GM18858 (cell line): ENCODE measurements at regions not wholly inside any gene's neighbourhood (a gene's known extent, or its start where the extent isn't known, plus 50 kb on each side); places are given as distances from the start of the nearest gene placed in this dataset.

Experiments
- ATAC-seq: cut with Tn5 transposase; IDR thresholded peaks from one replicate; pipeline ENCODE4 v1.9.1; 2021; ENCODE audit not compliant: unreplicated experiment

DNA sequence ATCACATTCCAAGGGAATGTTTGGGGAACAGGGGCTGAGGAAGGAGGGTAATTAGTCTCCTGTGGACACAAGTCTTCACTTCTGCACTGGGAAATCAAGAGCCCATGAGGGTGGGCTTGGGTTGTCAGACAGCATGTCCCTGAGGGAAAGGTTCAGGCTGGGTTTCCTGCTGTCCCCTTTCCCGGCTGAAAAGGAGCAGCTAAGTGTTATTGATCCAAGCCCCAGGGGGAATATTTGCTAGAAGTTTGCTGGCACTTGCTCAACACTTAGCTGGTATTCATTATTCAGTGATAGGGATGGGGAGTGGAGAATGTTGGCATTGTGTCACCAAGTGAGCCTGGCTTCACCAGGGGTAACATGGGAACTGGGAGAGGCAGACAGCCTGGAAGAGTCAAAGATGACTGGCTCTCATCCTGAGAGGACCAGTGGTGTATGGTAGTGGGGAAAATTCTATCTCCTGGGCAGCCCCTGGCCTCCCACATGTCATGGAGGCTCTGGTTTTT is 344.4 kb upstream of the PODXL start:
- ATAC-seq: no peak

DNA sequence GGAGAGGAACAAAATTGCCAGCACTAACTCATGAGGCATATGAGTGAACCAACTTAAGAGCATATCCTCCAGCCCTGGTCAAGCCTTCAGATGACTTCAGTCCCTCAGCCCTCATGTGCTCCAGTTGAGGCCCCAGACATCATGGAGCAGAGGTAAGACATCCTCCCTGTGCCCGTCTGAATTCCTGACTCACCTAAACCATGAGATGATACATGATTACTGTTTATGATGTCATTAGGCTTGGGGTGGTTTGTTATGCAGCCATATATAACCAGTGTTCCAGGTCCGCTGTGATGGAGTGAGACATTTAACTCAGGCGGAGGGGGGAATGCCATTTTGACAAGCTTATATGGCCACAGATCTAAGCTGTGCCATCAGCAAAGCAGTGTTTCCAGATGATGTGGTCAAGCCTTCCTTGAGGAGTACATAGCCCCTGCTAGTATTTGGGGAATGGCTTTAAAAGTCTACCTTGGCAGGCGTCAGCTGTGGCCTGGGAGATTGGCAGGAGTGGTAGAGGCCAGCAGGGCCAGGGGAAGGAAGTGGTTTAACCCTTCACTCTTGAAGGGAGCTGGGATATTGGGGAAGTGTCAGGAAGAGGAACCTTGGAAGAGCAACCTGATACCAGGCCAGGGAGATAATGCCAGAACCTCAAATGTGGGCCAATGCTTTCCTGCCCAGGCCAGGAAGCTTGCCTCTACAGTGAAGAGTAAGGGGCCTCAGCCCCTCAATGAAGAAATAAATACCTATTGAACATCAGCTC is 343.0 kb upstream of the PODXL start:
- no peak for ATAC-seq

DNA sequence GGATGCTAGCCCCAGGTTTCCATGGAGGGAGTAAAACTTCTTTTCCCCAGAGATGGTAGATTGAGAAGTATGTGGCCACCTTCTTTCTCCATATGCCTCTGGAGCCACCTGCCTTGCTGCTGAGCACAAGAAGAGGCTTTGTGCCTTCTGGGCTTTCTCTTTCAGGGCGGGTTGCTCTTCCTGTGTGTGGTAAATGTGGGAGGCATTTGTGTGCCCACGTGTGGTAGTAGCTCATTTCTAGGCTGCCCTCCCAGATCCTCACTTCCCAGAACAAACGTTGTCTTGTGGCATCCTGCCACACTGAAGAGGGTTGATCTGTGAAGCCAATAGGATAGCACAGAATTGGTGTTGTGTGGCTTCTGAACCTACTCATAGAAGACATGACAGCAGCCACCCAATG is 342.0 kb upstream of the PODXL start:
- ATAC-seq: no peak

DNA sequence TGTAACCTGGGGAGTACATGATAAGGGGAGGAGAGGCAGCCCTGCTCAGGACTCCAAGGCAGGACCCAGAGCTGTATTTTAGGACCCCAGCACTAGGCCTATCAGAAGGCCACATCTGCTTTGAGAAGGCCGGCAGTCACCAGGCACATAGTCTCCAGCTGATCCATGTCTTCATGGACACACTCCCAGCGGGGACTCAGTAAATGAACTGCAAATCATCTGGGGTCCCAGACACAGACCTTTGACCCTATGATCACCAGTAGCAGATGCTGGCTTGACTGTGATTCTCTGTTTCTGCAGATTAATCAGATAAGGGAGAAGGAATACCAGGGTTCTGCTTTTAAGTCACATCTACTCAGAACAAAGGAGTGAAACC is 341.4 kb upstream of the PODXL start:
- no peak for ATAC-seq

DNA sequence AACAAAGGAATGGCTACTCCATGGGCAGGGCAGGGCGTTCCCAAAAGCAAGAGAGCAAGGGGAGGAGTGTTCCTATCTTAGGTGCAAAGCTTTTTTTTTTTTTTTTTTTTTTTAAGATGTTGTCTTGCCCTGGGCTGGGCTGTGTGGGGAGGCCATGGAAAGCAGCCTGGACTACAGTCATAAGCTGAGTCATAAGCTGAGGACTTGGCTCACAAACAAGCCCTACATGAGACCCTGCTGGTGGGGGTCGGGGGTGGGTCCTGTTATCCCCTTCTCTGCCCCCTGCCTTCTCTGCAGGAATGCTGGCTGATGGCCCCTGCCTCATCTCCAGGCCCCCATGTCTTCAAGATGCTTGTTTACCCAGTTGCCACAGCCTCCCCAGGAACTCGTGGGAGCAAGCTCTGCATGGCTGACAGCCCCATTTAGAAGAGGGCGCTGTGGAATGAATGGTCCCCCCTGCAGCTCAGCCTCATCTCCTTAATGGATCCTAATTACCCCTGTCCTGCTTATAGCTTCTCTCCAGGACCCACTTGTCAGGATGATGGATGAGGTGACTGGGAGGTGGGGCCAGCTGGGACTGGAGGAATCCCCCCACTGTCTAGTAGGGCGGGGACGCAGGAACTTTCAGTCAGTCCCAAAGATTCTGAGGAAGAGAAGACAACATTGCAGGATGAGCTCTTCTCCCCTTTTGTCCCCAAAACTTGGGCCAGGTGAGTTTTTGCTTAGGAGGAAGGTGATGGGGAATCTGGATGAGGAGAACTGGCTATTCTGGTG is 340.8 kb upstream of the PODXL start:
- ATAC-seq: no peak

DNA sequence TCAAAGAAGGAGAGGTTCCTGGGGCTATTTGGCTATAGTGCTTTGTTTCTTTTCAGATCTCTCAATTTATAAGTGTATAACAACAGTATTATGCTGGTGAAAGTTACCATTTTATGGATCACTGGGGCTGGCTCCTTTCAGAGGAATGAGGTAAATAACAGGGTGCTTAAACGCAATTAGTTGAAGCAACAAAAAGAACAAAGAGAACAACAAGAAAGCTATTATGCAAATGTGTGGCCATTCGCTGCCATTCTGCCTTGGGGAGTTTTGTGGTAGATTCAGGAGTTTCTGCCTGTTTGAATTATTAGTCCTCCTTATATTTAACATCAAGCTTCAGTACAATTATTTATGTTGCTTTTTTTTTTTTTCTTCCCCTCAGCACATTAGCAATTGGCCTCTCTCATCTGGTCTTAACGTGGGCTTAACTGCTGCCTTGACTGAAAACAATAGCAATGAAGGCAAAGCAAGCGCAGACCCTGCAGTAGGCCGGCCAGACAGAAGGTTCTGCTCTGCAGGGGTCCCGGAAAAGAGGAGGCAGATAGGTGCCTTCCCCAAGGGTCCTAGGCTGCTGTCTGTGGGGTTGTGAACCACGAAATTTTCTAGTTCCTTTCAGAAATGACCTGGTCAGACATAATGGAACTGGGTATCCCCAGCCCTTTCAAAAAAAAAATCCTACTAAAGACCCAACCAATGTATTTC is 339.9 kb upstream of the PODXL start:
- no peak for ATAC-seq

DNA sequence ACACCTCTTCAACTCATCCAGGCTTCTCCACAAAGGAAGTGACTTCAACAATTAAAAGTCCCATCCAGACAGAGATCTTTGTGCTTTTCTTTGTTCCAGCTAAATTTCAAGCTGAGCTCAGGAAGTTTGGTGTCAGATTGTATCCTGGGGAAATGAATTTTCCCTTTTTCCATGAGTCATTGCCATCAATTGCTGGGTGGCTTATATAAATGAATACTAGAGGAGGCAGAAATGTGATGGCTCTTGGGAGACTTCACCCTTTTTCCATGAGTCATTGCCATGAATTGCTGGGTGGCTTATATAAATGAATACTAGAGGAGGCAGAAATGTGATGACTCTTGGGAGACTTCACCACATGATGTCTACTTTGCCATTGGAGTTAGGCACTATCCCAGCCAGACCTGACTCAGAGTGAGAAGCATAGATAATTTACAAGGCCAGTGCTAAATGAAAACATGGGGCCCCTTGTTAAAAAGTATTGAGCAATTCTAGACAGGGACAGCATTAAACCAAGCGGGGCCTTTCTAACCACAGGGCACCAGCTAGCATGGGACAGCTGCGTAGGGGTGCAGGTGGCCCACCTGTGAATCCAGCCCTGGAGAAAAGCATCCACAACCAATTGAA is 339.2 kb upstream of the PODXL start:
- no peak for ATAC-seq

DNA sequence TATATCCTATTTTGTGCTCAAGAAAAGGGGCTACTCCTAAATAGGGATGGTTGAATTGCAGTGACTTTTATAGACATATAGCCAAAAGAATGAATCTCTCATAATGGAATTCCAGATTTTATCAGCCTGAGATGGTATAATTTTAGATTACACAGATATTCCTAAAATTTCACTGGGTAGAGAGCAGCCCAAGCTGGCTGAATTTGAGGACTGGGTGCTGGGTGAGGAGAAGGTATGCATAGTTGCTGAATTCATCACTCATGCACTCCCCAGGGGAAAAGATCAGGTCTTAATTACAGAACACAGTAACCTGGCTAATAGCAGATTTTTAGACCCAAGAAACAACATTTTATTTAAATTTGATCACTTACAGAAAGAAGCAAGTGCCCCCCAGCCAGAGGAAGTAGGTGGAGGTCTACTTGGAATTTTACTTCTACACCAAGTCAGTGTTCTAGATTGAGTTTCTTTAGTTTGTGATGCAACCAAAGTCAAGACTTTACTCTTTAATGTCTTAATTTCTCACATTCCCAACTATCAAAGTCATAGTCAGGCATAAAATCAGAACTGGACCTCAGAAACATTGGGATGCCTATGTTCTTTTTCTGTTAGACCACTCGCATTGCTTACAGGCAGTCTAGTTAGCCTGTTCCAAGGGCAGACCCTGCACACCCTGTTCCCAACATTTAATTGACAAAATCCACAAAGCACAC is 337.4 kb upstream of the PODXL start:
- no peak for ATAC-seq

DNA sequence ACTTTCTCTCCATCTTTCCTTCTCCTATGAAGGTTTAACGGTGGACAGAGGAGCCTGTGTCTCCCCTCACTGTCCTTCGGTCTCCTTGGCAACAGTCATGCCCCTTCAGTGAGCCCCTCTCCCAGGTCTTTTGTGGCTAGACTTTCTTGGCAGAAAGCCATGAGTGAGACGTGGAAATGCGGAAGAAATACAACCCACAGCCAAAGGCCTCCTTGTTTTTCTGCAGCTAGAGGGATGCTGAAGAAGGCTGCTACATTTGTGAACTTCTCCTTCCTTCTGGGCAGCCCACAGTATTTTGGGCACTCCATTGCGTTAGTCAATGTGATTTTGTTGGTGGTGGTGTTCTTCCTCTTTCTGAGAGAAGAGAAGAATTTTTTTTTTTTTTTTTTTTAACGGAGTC is 333.7 kb upstream of the PODXL start:
- ATAC-seq: no peak

DNA sequence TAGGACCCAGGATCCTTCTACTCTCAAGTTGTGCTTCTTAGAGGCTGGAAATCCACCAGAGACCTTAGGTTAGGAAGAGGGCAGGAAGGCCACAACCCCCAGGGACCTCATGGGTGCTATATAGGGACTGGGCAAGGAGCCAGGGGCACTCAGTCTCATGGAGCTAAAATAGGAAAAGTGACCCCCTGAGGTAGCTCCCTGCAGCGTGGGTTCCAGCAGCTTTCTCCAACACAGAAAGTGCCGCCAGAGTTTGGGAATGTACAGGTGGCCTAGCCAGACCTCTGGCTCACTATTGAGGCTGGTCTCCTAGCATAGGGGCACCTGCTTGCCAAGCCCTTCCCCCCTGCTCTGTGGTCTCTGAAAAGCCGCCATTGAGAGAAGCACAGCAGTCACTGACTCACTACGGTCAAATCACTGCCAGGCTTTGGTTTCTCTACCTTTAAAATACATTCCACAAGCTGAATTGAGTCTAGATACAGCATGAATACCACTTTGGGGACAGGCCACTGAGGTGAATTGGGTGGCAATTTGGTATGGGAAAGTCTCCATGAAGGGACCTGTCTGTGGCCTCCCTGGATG is 333.2 kb upstream of the PODXL start:
- ATAC-seq: no peak

DNA sequence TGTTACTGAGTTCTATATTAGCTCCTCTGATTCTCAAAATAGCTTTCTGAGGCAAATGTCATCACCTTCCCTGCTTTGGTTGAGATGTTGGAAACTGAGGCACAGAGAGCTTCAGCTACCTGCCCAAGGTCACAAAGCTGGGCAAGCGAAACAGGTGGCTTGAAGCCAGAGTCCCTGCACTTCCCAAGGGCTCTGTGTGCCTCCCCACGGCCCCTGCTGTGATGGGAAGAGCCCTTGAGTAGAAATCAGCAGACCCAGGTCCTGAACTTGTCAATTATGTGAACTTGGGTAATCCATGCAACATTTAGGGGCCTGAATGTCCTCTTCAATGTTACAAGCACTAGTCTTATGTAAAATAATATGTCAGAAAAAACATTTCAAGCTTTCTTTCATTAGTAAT is 327.3 kb upstream of the PODXL start:
- ATAC-seq: no peak

DNA sequence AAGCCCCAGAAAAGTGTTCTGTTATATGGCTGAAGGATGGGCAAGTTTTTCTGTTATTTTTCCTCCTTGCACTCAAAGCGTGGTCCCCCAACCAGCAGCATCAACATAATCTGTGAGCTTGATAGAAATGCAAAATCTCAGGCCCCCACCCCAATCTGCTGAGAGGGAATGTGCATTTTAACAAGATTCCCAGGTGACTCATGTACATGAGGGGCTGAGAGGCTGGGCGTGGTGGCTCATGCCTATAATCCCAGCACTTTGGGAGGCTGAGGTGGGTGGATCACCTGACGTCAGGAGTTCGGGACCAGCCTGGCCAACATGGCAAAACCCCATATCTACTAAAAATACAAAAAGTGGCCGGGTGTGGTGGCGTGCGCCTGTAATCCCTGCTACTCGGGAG is 326.8 kb upstream of the PODXL start:
- ATAC-seq: no peak

DNA sequence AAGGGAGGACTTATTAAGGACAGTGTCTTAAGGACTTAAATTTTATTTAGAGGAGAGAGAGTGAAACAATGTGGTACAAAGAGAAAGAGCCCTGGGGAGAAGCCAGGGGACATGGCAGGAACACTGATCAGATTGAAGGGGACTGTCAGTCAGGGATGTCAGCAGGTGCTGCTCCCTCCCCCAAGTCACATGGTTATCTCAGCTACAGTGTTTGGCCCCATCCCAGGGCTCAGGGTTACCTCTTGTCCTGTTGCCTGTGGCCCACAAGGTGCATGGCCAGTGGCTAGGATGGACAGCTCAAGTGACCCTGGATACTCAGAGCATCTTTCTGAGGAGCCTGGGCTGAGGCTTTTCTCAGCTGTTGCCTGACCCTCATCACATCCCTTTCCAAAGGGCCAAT is 325.9 kb upstream of the PODXL start:
- ATAC-seq: no peak

DNA sequence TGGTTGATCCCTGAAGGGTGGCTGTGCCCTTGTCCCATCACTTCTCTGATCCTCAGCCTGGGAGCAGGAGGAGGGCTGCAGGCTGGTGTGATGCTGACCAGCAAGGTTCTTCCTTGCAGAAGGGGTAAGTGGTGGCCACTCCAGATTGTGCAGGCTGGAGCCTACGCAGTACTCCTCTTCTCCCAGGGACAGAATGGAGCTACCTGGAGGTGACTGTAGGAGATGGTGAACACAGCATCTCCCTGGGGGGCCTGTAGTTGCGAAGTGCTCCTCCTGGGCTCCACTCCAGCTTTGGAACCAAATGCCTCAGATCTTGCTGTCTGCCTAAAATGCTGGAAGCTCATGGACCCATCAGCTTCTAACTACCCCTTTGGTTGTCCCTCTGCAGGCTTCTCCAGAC is 323.6 kb upstream of the PODXL start:
- ATAC-seq: no peak

DNA sequence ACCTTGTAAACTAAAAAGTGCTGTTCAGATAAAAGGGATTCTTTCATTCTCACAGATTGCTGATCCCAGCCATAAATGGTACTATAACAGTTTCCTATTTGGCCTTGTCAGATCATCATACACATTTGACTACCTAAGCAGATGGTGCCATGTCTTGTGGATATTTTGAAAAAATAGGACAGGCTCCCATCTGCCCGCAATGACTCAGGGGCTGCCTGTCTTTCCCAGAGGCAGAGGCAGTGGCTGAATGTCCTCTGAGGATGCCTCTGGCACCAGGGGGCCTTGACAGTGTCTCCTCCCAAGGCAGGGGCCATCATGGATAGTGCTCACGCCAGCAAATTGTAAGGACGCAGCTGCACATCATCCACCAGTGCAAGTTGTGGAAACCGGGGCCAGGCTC is 323.0 kb upstream of the PODXL start:
- ATAC-seq: no peak

DNA sequence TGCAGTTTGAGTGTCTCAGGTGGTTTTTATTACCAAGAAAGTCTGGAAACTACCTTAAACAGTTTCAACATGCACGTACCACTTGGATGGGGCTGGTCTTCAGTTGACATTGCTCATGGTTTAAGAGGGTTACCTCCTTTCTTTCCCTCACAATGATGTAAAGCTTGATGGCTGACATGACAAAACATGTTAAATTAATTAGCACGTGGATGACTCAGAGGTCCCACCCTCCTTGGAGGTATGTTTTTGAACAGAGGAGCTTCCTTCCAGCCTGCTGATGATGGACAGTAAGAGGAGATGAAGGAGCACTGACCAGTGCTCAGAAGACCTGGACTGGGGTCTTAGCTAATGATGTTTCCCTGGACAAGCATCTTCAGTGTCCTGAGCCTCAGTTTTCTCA is 322.3 kb upstream of the PODXL start:
- no peak for ATAC-seq

DNA sequence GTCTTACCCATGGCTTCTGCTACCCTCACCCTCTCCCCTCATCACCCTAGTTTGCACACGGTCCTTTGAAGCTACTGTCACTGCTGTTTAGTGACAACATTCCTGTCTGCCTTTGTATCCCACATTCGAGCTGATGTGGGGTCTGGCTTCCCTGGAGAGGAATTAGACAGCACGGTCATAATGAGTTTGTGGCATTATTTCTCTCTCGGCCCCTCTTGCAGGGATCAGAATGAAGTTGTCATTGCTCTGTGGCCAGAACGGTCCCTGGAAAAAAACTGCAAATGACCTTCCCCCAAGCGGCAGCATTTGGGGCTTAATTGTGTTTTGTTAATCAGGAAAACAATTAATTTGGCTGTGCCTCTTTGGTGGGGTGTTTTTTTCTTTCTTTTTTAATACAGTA is 317.2 kb upstream of the PODXL start:
- no peak for ATAC-seq

DNA sequence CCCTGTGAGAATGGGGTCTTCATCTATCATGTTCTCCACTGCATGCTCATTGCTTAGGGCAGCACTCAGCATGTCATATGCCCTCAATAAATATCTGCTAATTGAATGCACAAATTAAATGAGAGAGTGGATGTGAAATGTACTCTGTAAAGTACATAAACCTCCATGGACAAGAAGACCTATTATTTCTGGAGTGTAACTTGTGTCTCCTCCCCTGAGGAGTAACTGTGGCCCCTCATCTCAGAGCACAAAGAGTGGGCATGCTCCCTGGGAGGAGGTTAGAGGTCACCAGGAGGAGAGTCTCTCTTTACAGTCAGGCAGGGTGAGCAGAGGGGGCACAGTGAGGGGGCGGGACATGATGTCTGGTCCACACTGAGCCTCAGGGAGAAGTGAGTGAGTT is 313.6 kb upstream of the PODXL start:
- no peak for ATAC-seq

DNA sequence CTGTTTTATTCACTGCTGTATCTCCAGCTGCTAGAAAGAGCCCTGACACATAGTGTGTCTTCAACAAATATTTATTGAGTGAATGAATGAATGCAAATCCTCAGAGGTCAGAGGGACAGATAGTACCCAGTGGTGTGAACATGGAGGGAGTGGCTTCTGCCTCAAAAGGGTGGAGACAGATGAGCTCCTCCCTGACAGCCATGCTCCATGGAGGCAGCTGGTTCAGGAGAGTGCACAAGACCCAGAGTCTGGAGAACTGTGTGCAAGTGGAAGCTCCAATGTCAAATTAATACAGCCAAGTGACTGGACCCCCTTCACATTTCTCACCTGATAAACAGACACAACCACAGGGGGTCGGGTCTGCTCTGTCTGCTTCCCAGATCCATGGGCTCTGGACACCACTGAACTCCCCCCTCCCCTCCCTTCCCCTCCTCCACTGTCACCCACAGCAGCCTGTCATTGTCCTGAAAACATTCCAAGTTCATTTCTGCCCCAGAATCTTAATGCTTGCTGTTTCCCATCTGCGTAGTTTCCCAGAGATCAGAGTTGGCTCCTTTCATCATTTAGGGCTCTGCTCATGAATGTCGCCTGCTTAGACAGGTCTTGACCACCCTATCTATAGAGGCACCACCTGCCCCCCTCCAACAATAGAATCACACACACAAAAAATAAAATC is 312.9 kb upstream of the PODXL start:
- ATAC-seq: no peak

DNA sequence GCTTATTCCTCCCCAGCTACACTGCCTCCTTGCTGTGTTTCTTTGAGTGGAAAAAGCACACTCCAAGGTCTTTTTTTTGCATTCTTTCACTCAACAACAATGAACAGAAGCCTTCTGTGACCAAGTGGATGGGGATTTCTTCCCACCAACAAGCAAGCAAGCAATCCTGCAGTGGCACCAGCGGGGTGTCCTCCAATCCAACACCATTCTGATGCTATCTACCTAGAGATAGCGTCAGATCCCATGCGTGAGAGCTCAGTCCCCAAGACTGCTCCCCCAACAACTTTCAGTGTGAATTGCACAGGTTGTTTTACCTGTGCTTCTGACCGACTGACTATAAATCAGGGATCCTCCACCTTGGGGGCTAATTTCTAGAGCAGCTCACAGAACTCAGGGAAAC is 311.0 kb upstream of the PODXL start:
- no peak for ATAC-seq
